IMR-90 (cell line): ENCODE measurements at regions not wholly inside any gene's neighbourhood (a gene's known extent, or its start where the extent isn't known, plus 50 kb on each side); places are given as distances from the start of the nearest gene placed in this dataset.
A peak's percentile ranks its signal among the peaks of the same experiment; 100 is the strongest.

Source experiments
- ATAC-seq: fragments of 200-7000 bp; cut with Tn5 transposase; 2 replicates; pipeline ENCODE4 v1.9.1; 2020; ENCODE audit warnings: low read depth, mild to moderate bottlenecking, moderate library complexity
- BruUV-seq: library from RNA; stranded (reverse); fragments of 400-500 nt; replicated peaks from 2 replicates; lab custom pipeline; 2021; lab: Mats Ljungman, UMichigan
- CTCF ChIA-PET: fragments of 300-600 bp; formaldehyde crosslinking; extraction: SDS; loops from one replicate; lab custom pipeline; 2021; ENCODE audit warnings: antibody characterized with exemption; lab: Yijun Ruan, JAX
- POLR2A ChIA-PET: fragments of 300-600 bp; sonication (Branson Sonifier 250); formaldehyde crosslinking; loops from one replicate; lab custom pipeline; 2022; ENCODE audit warnings: antibody characterized with exemption; ENCODE audit not compliant: unreplicated experiment; lab: Charles Lee
- DNase-seq: peaks from one replicate; pipeline ENCODE4 v3.0.0; 2013
- H2AFZ ChIP-seq: replicated peaks from 2 replicates; pipeline ENCODE3; 2013; ENCODE audit warnings: low read length, mild to moderate bottlenecking; ENCODE audit not compliant: poor library complexity
- H2AK5ac ChIP-seq: 2 replicates; pipeline ENCODE4 v1.6.1; 2013; ENCODE audit warnings: low read depth, low read length, inconsistent platforms
- H2AK9ac ChIP-seq: replicated peaks from 2 replicates; pipeline ENCODE3; 2013; ENCODE audit warnings: mild to moderate bottlenecking, low read depth, low read length, moderate library complexity; ENCODE audit not compliant: poor library complexity
- H2BK120ac ChIP-seq: 2 replicates; pipeline ENCODE4 v1.6.1; 2013; ENCODE audit warnings: low read depth, low read length, inconsistent platforms
- H2BK15ac ChIP-seq: 3 replicates; pipeline ENCODE4 v1.6.1; 2013; ENCODE audit warnings: low read depth, low read length, inconsistent platforms
- H2BK20ac ChIP-seq: 2 replicates; pipeline ENCODE4 v1.6.1; 2013; ENCODE audit warnings: low read depth, mild to moderate bottlenecking, inconsistent platforms, low read length, moderate library complexity
- H2BK5ac ChIP-seq: 2 replicates; pipeline ENCODE4 v1.6.1; 2013; ENCODE audit warnings: mild to moderate bottlenecking, low read depth, low read length, inconsistent platforms; ENCODE audit not compliant: poor library complexity, severe bottlenecking
- H3K14ac ChIP-seq: replicated peaks from 2 replicates; pipeline ENCODE4 v1.6.1; 2013; ENCODE audit warnings: low read depth, low read length, inconsistent platforms
- H3K18ac ChIP-seq: 2 replicates; pipeline ENCODE4 v1.6.1; 2013; ENCODE audit warnings: low read depth, low read length, control low read depth
- H3K23ac ChIP-seq: 2 replicates; pipeline ENCODE4 v1.6.1; 2013; ENCODE audit warnings: low read depth, low read length, inconsistent platforms
- H3K27ac ChIP-seq: 2 replicates; pipeline ENCODE4 v1.5.1; 2013; ENCODE audit warnings: mild to moderate bottlenecking, control low read depth, low read length; ENCODE audit not compliant: insufficient read depth
- H3K27me3 ChIP-seq: 2 replicates; pipeline ENCODE4 v1.6.1; 2013; ENCODE audit warnings: low read length; ENCODE audit not compliant: control insufficient read depth, insufficient read depth
- H3K36me3 ChIP-seq: 2 replicates; pipeline ENCODE4 v1.6.1; 2013; ENCODE audit warnings: low read length, mixed read lengths; ENCODE audit not compliant: control insufficient read depth, insufficient read depth
- H3K4ac ChIP-seq: 2 replicates; pipeline ENCODE4 v1.6.1; 2013; ENCODE audit warnings: low read depth, low read length, inconsistent platforms
- H3K4me1 ChIP-seq: 2 replicates; pipeline ENCODE4 v1.6.1; 2013; ENCODE audit warnings: low read length, mixed read lengths; ENCODE audit not compliant: control insufficient read depth, insufficient read depth
- H3K4me2 ChIP-seq: 2 replicates; pipeline ENCODE4 v1.6.1; 2013; ENCODE audit warnings: low read depth, mild to moderate bottlenecking, control low read depth, low read length, moderate library complexity
- H3K4me3 ChIP-seq: 2 replicates; pipeline ENCODE4 v1.5.1; 2013; ENCODE audit warnings: low read depth, mild to moderate bottlenecking, control low read depth, low read length, moderate library complexity; ENCODE audit not compliant: insufficient read depth
- H3K56ac ChIP-seq: 2 replicates; pipeline ENCODE4 v1.6.1; 2013; ENCODE audit warnings: low read length, inconsistent platforms; ENCODE audit not compliant: insufficient read depth; ENCODE audit errors: extremely low read depth
- H3K79me1 ChIP-seq, 2 experiments: 2 replicates each; pipeline ENCODE4 v1.6.1; 2013; ENCODE audit warnings: low read length in 2 of 2, inconsistent platforms in 1 of 2, low read depth in 1 of 2
- H3K9ac ChIP-seq: 2 replicates; pipeline ENCODE4 v1.6.1; 2013; ENCODE audit warnings: low read depth, low read length, control low read depth
- H3K9me1 ChIP-seq: 2 replicates; pipeline ENCODE4 v1.6.1; 2013; ENCODE audit warnings: low read length, inconsistent platforms; ENCODE audit not compliant: insufficient read depth
- H3K9me3 ChIP-seq: 2 replicates; pipeline ENCODE4 v1.6.1; 2013; ENCODE audit warnings: low read length; ENCODE audit not compliant: control insufficient read depth, insufficient read depth
- H4K20me1 ChIP-seq: 2 replicates; pipeline ENCODE4 v1.6.1; 2013; ENCODE audit warnings: low read length, inconsistent platforms; ENCODE audit not compliant: insufficient read depth
- H4K5ac ChIP-seq: 2 replicates; pipeline ENCODE4 v1.6.1; 2013; ENCODE audit warnings: mild to moderate bottlenecking, low read depth, low read length, control low read depth
- H4K8ac ChIP-seq, 2 experiments: 2 replicates each; pipeline ENCODE4 v1.6.1; 2013; ENCODE audit warnings: low read depth in 2 of 2, low read length in 2 of 2, control low read depth in 1 of 2, inconsistent platforms in 1 of 2
- H4K91ac ChIP-seq: 2 replicates; pipeline ENCODE4 v1.6.1; 2013; ENCODE audit warnings: low read depth, low read length, inconsistent platforms; ENCODE audit not compliant: insufficient read depth
- NFE2L2 ChIP-seq: fragments of 150-350 bp; IDR thresholded peaks from 2 replicates; pipeline ENCODE4 v1.6.1; 2016; ENCODE audit warnings: low read depth, mild to moderate bottlenecking, low read length
- SMC3 ChIP-seq: fragments of 150-350 bp; IDR thresholded peaks from 2 replicates; pipeline ENCODE4 v1.6.1; 2016; ENCODE audit warnings: low read depth, mild to moderate bottlenecking, antibody characterized with exemption, low read length, moderate library complexity
- WGBS, 2 experiments: methylation state at CpG; one replicate each; pipeline versions ENCODE4 v1.1.5 to v1.1.7; 2013; ENCODE audit warnings: missing lambda C conversion rate in 2 of 2; ENCODE audit not compliant: insufficient read length in 1 of 2; ENCODE audit errors: extremely low coverage in 2 of 2; 5-methylcytosine and 5-hydroxymethylcytosine counted together
- dilution Hi-C: fragments of 300-500 bp; cut with HindIII; formaldehyde crosslinking; loops from one replicate; pipeline ENCODE4 v1.14.3; 2018; ENCODE audit warnings: low sequenced_read_pairs; ENCODE audit not compliant: unreplicated experiment
- in situ Hi-C: fragments of 300-500 bp; cut with MboI; formaldehyde crosslinking; loops from 3 replicates; pipeline ENCODE4 v1.14.3; 2019; ENCODE audit warnings: low sequenced_read_pairs, inconsistent platforms, mixed read lengths
- intact Hi-C: fragments of 100-400 bp; cut with micrococcal nuclease; formaldehyde crosslinking; loops from 2 replicates; pipeline ENCODE4 v1.10.0; 2022
- TF ChIP-seq, protein P1 (sequence below): fragments of 150-350 bp; IDR thresholded peaks from 2 replicates; pipeline ENCODE4 v1.6.1; 2016; ENCODE audit warnings: low read depth, mild to moderate bottlenecking, low read length, moderate library complexity, borderline replicate concordance

DNA sequence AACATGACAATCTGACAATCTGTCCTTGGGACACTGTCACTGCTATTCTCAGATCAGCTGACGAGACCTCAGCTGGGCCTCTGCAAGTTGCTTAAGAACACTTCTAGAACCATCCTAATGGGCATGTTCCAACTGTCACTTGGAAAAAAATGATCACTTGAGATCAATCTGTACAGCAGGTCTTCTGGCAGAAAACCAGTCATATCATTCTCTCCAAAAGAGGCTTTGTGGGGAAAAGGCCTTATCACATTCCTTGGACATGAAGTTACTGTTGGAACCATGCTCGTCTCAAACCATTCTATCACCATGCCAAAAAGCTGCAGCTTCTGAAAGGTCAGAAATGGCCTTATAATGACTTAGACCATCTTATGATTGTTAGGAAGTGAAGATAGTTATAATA is 744.2 kb downstream of the USP25 start:
- no peak overlapping the region for H3K9ac ChIP-seq
- POLR2A ChIA-PET: no interaction called here

More for the DNA sequence above, 744.2 kb downstream of the USP25 start:
- Histone ChIP-seq H3K14ac (no peak overlapping the region), H2BK120ac (no peak overlapping the region), H2AK9ac (no peak overlapping the region), H4K5ac (no peak overlapping the region), H3K27ac (no peak overlapping the region), H4K8ac (no peak overlapping the region), H3K4me3 (no peak overlapping the region), H3K4ac (no peak overlapping the region), H3K9me1 (no peaks in the 10 kb centered on the region), H3K56ac (no peak overlapping the region), H2BK15ac (no peak overlapping the region), H3K18ac (no peak overlapping the region), H2AFZ (no peak overlapping the region), H3K4me1 (no peaks in the 10 kb centered on the region), H2BK20ac (no peak overlapping the region), H2AK5ac (no peak overlapping the region), H3K23ac (no peak overlapping the region), H3K4me2 (no peak overlapping the region), H2BK5ac (no peak overlapping the region), H3K79me1 (no peaks in the 10 kb centered on the region), H4K20me1 (no peaks in the 10 kb centered on the region), H3K36me3 (no peaks in the 10 kb centered on the region), H3K27me3 (no peaks in the 10 kb centered on the region), H4K91ac (no peak overlapping the region), H3K9me3 (no peaks in the 10 kb centered on the region)
- WGBS, 2 experiments: no CpG with 5 or more reads among the region's 2 CpGs
- CTCF ChIA-PET: no interaction called here
- intact Hi-C loops: no loop called here
- TF ChIP-seq SMC3 (no peak), NFE2L2 (no peak)
- TF ChIP-seq, protein P1, sequence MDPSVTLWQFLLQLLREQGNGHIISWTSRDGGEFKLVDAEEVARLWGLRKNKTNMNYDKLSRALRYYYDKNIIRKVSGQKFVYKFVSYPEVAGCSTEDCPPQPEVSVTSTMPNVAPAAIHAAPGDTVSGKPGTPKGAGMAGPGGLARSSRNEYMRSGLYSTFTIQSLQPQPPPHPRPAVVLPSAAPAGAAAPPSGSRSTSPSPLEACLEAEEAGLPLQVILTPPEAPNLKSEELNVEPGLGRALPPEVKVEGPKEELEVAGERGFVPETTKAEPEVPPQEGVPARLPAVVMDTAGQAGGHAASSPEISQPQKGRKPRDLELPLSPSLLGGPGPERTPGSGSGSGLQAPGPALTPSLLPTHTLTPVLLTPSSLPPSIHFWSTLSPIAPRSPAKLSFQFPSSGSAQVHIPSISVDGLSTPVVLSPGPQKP: no peak
- BruUV-seq: no TSS peak
- in situ Hi-C loops: no loop called here
- dilution Hi-C loops: no loop called here
- ATAC-seq (no peak), DNase-seq (peak; percentile 12)
